SK-N-SH (cell line): ENCODE measurements at regions not wholly inside any gene's neighbourhood (a gene's known extent, or its start where the extent isn't known, plus 50 kb on each side); places are given as distances from the start of the nearest gene placed in this dataset.

Experiments
- ELF1 ChIP-seq: IDR thresholded peaks from 2 replicates; pipeline ENCODE4 v1.4.0; 2012
- EZH2phosphoT487 ChIP-seq: fragments of 200-600 bp; sonication (generic); IDR thresholded peaks from 2 replicates; pipeline ENCODE4 v1.6.1; 2017; ENCODE audit warnings: low read depth, mixed run types, mild to moderate bottlenecking, antibody characterized with exemption, moderate library complexity, borderline replicate concordance
- FOXM1 ChIP-seq: IDR thresholded peaks from 2 replicates; pipeline ENCODE4 v1.4.0; 2012; ENCODE audit warnings: low read depth, mild to moderate bottlenecking
- IRF3 ChIP-seq: fragments of 150-350 bp; IDR thresholded peaks from 2 replicates; pipeline ENCODE4 v1.6.1; 2016; ENCODE audit warnings: mild to moderate bottlenecking, low read depth, low read length
- SMC3 ChIP-seq: IDR thresholded peaks from 2 replicates; pipeline ENCODE4 v1.6.1; 2012; ENCODE audit warnings: low read depth, low read length, improper control_type of control experiment
- TAF1 ChIP-seq: IDR thresholded peaks from 2 replicates; pipeline ENCODE4 v1.6.1; 2012; ENCODE audit warnings: low read depth, mild to moderate bottlenecking, low read length, moderate library complexity, borderline replicate concordance
- TEAD4 ChIP-seq: IDR thresholded peaks from 2 replicates; pipeline ENCODE4 v1.4.0; 2012; ENCODE audit warnings: mild to moderate bottlenecking, borderline replicate concordance; ENCODE audit not compliant: insufficient read depth
- TF ChIP-seq, protein P1 (sequence below): fragments of 200-600 bp; sonication (generic); IDR thresholded peaks from 2 replicates; pipeline ENCODE4 v1.6.1; 2017; ENCODE audit warnings: antibody characterized with exemption, mild to moderate bottlenecking, moderate library complexity
- TF ChIP-seq, protein P2 (sequence below): fragments of 150-350 bp; IDR thresholded peaks from 2 replicates; pipeline ENCODE4 v1.6.1; 2017; ENCODE audit warnings: antibody characterized with exemption, low read length, low read depth, borderline replicate concordance

DNA sequence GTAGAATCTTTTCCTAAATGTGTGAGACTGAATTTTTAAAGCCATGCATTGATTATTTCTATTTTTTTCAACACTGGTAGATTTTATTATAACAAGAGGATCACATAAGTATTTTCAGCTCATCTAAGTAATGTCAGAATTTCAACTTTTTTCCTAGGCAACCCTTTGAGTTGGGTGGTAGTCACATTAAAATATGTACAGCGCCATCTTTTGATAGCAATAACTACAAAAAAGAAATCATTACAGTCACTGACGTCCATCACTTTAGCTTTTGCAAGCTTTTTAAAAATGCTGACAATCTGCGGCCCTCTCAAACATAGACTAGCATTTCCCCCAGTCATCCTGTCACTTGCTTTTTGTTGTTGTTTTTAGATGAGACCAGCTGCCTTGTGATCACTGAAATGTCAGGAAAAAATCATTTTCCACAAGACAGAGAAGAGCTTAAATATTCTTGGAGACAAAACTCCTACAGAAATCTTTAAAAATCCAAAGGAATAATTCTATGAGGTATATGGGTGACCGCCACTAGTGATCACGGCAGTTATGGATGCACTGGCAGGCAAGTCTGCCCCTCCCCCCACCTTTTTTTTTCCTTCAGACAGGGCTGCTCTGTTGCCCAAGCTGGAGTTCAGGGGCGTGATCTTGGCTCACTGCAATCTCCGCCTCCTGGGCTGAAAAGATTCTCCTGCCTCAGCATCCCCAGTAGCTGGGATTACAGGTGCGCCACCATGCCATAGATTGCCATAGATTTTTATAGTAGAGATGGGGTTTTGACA lies 384.0 kb upstream of the KCNMB2 start:
- TF ChIP-seq ELF1 = no peak
- TF ChIP-seq, protein P1, sequence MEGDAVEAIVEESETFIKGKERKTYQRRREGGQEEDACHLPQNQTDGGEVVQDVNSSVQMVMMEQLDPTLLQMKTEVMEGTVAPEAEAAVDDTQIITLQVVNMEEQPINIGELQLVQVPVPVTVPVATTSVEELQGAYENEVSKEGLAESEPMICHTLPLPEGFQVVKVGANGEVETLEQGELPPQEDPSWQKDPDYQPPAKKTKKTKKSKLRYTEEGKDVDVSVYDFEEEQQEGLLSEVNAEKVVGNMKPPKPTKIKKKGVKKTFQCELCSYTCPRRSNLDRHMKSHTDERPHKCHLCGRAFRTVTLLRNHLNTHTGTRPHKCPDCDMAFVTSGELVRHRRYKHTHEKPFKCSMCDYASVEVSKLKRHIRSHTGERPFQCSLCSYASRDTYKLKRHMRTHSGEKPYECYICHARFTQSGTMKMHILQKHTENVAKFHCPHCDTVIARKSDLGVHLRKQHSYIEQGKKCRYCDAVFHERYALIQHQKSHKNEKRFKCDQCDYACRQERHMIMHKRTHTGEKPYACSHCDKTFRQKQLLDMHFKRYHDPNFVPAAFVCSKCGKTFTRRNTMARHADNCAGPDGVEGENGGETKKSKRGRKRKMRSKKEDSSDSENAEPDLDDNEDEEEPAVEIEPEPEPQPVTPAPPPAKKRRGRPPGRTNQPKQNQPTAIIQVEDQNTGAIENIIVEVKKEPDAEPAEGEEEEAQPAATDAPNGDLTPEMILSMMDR = no peak
- no peak for TF ChIP-seq EZH2phosphoT487
- TF ChIP-seq, protein P2, sequence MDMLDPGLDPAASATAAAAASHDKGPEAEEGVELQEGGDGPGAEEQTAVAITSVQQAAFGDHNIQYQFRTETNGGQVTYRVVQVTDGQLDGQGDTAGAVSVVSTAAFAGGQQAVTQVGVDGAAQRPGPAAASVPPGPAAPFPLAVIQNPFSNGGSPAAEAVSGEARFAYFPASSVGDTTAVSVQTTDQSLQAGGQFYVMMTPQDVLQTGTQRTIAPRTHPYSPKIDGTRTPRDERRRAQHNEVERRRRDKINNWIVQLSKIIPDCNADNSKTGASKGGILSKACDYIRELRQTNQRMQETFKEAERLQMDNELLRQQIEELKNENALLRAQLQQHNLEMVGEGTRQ = no peak
- TF ChIP-seq FOXM1 = no peak
- no peak for TF ChIP-seq TAF1
- no peak for TF ChIP-seq TEAD4
- peak; percentile 35; the same call in 1 of the 2 replicates for TF ChIP-seq SMC3
- TF ChIP-seq IRF3 = no peak
